H1 (cell line): ENCODE measurements at regions not wholly inside any gene's neighbourhood (a gene's known extent, or its start where the extent isn't known, plus 50 kb on each side); places are given as distances from the start of the nearest gene placed in this dataset.

Experiments used
- CTCF ChIA-PET: fragments of 300-600 bp; sonication (Branson Sonifier 250); formaldehyde crosslinking; loops from one replicate; lab custom pipeline; 2021; ENCODE audit not compliant: partially characterized antibody; lab: Charles Lee
- POLR2A ChIA-PET: fragments of 300-600 bp; sonication (Branson Sonifier 250); formaldehyde crosslinking; loops from one replicate; lab custom pipeline; 2021; ENCODE audit warnings: inconsistent platforms; ENCODE audit not compliant: partially characterized antibody; lab: Charles Lee
- DNase-seq, 2 experiments: peaks; one replicate each; pipeline versions ENCODE4 v3.0.0 to v3.0.0-alpha.2; 2010 to 2022; ENCODE audit warnings: low spot score in 2 of 2, low read depth in 1 of 2, mixed read lengths in 1 of 2
- FAIRE-seq: peaks from 2 replicates; lab custom pipeline; 2011; peaks lifted over from hg19 to GRCh38; lab: Jason Lieb, UNC
- H2AFZ ChIP-seq: 2 replicates; pipeline ENCODE4 v1.8.1; 2012; ENCODE audit warnings: low read length, inconsistent platforms
- H2AK5ac ChIP-seq: 2 replicates; pipeline ENCODE4 v1.6.1; 2013; ENCODE audit warnings: low read depth, low read length
- H2BK120ac ChIP-seq: replicated peaks from 2 replicates; pipeline ENCODE3; 2013; ENCODE audit warnings: low read depth, low read length, inconsistent platforms
- H2BK12ac ChIP-seq: 2 replicates; pipeline ENCODE4 v1.6.1; 2013; ENCODE audit warnings: low read depth, low read length
- H2BK15ac ChIP-seq: 2 replicates; pipeline ENCODE4 v1.6.1; 2013; ENCODE audit warnings: low read length
- H2BK20ac ChIP-seq: 2 replicates; pipeline ENCODE4 v1.6.1; 2013; ENCODE audit warnings: low read length
- H2BK5ac ChIP-seq: 2 replicates; pipeline ENCODE4 v1.6.1; 2013; ENCODE audit warnings: low read depth, low read length
- H3K14ac ChIP-seq: 2 replicates; pipeline ENCODE4 v1.6.1; 2013; ENCODE audit warnings: inconsistent platforms; ENCODE audit not compliant: insufficient read length
- H3K18ac ChIP-seq: 2 replicates; pipeline ENCODE4 v1.6.1; 2013; ENCODE audit warnings: low read length; ENCODE audit errors: extremely low read depth
- H3K23ac ChIP-seq: 2 replicates; pipeline ENCODE4 v1.6.1; 2013; ENCODE audit warnings: inconsistent platforms; ENCODE audit not compliant: insufficient read length
- H3K23me2 ChIP-seq: 2 replicates; pipeline ENCODE4 v1.6.1; 2013; ENCODE audit warnings: low read depth, low read length
- H3K27ac ChIP-seq: 2 replicates; pipeline ENCODE4 v1.6.1; 2011; ENCODE audit warnings: low read depth, low read length, inconsistent platforms
- H3K27me3 ChIP-seq, 4 experiments: replicated peaks in 1 of 4; 1 replicate in 1 of 4; 2 replicates in 3 of 4; pipeline versions ENCODE4 v1.6.1 to v1.8.1; 2011 to 2013; ENCODE audit warnings: low read length in 3 of 4, mild to moderate bottlenecking in 3 of 4, inconsistent platforms in 2 of 4, mixed read lengths in 2 of 4, moderate library complexity in 1 of 4; ENCODE audit not compliant: control insufficient read depth in 3 of 4, insufficient read depth in 3 of 4; ENCODE audit errors: extremely low read depth in 1 of 4
- H3K36me3 ChIP-seq, 4 experiments: 2 replicates each; pipeline versions ENCODE4 v1.6.1 to v1.8.1; 2011 to 2013; ENCODE audit warnings: mild to moderate bottlenecking in 4 of 4, low read length in 3 of 4, moderate library complexity in 2 of 4, control low read depth in 1 of 4, inconsistent platforms in 1 of 4; ENCODE audit not compliant: insufficient read depth in 4 of 4, control insufficient read depth in 2 of 4
- H3K4ac ChIP-seq: replicated peaks from 2 replicates; pipeline ENCODE3; 2013; ENCODE audit warnings: low read length, low read depth, mixed read lengths, inconsistent platforms; ENCODE audit not compliant: insufficient read length
- H3K4me1 ChIP-seq, 4 experiments: replicated peaks in 1 of 4; 1 replicate in 1 of 4; 2 replicates in 3 of 4; pipeline versions ENCODE4 v1.6.1 to v1.8.1; 2011 to 2013; ENCODE audit warnings: low read length in 3 of 4, inconsistent platforms in 2 of 4, mixed read lengths in 1 of 4; ENCODE audit not compliant: insufficient read depth in 4 of 4, control insufficient read depth in 3 of 4
- H3K4me2 ChIP-seq, 2 experiments: 2 replicates each; pipeline versions ENCODE4 v1.6.1 to v1.8.1; 2011 to 2013; ENCODE audit warnings: low read depth in 2 of 2, low read length in 2 of 2, control low read depth in 1 of 2, inconsistent platforms in 1 of 2, mild to moderate bottlenecking in 1 of 2; ENCODE audit not compliant: insufficient read depth in 1 of 2
- H3K4me3 ChIP-seq, 4 experiments: fragments of 200-600, 300-600 bp in 1 of 4; sonication (generic), shearing (Covaris generic), sonication (Bioruptor Twin) in 1 of 4; 2 replicates each; pipeline versions ENCODE4 v1.5.1 to v1.8.1; 2011 to 2016; ENCODE audit warnings: low read length in 4 of 4, low read depth in 3 of 4, control low read depth in 2 of 4, inconsistent platforms in 2 of 4, mild to moderate bottlenecking in 2 of 4, mixed read lengths in 1 of 4, moderate library complexity in 1 of 4; ENCODE audit not compliant: insufficient read depth in 2 of 4; ENCODE audit errors: extremely low read depth in 1 of 4
- H3K56ac ChIP-seq: replicated peaks from 2 replicates; pipeline ENCODE3; 2013; ENCODE audit warnings: low read depth, mild to moderate bottlenecking, mixed read lengths, low read length, inconsistent platforms; ENCODE audit not compliant: insufficient read length
- H3K79me1 ChIP-seq: 2 replicates; pipeline ENCODE4 v1.6.1; 2013; ENCODE audit warnings: low read depth, low read length, control low read depth
- H3K79me2 ChIP-seq, 2 experiments: 2 replicates each; pipeline versions ENCODE4 v1.6.1 to v1.8.1; 2012 to 2013; ENCODE audit warnings: low read length in 2 of 2, mild to moderate bottlenecking in 2 of 2, inconsistent platforms in 1 of 2; ENCODE audit not compliant: insufficient read depth in 2 of 2, control insufficient read depth in 1 of 2
- H3K9ac ChIP-seq, 4 experiments: replicated peaks in 1 of 4; 1 replicate in 1 of 4; 2 replicates in 3 of 4; pipeline versions ENCODE4 v1.6.1 to v1.8.1; 2011 to 2013; ENCODE audit warnings: low read depth in 3 of 4, low read length in 3 of 4, control low read depth in 2 of 4, mild to moderate bottlenecking in 2 of 4, moderate library complexity in 2 of 4, inconsistent platforms in 1 of 4; ENCODE audit errors: extremely low read depth in 1 of 4
- H3K9me3 ChIP-seq, 2 experiments: 2 replicates each; pipeline versions ENCODE4 v1.6.1 to v1.8.1; 2012 to 2013; ENCODE audit warnings: mild to moderate bottlenecking in 2 of 2, moderate library complexity in 2 of 2, control low read depth in 1 of 2, inconsistent platforms in 1 of 2, low read depth in 1 of 2, low read length in 1 of 2, mixed read lengths in 1 of 2; ENCODE audit not compliant: insufficient read depth in 2 of 2
- H4K20me1 ChIP-seq, 2 experiments: replicated peaks in 1 of 2; 2 replicates each; pipeline versions ENCODE3 to v1.8.1; 2011 to 2013; ENCODE audit warnings: inconsistent platforms in 2 of 2, low read length in 2 of 2, mild to moderate bottlenecking in 1 of 2; ENCODE audit not compliant: insufficient read depth in 2 of 2, control insufficient read depth in 1 of 2
- H4K5ac ChIP-seq: 2 replicates; pipeline ENCODE4 v1.6.1; 2013; ENCODE audit warnings: low read length, low read depth, mixed read lengths, inconsistent platforms; ENCODE audit not compliant: insufficient read length
- H4K8ac ChIP-seq: 2 replicates; pipeline ENCODE4 v1.8.0; 2013; ENCODE audit warnings: mild to moderate bottlenecking, moderate library complexity, low read length, inconsistent platforms; ENCODE audit not compliant: insufficient read depth; ENCODE audit errors: extremely low read depth
- H4K91ac ChIP-seq: replicated peaks from 2 replicates; pipeline ENCODE3; 2013; ENCODE audit warnings: low read length, mixed read lengths, inconsistent platforms; ENCODE audit not compliant: insufficient read length
- CHD2 ChIP-seq: IDR thresholded peaks from 2 replicates; pipeline ENCODE4 v1.6.1; 2012; ENCODE audit warnings: low read length, improper control_type of control experiment
- EZH2 ChIP-seq: fragments of 200-600 bp; sonication (generic); IDR thresholded peaks from 2 replicates; pipeline ENCODE4 v1.7.1; 2012; ENCODE audit warnings: low read depth, mild to moderate bottlenecking, moderate library complexity, low read length, inconsistent platforms; ENCODE audit not compliant: severe bottlenecking
- GABPA ChIP-seq: IDR thresholded peaks from 2 replicates; pipeline ENCODE4 v1.6.1; 2011; ENCODE audit warnings: mild to moderate bottlenecking, low read length, moderate library complexity, borderline replicate concordance; ENCODE audit not compliant: insufficient read depth
- HDAC6 ChIP-seq: IDR thresholded peaks from one replicate; pipeline ENCODE4 v1.7.1; 2012; ENCODE audit warnings: low read depth, mild to moderate bottlenecking, inconsistent platforms, low read length, moderate library complexity
- JUND ChIP-seq: IDR thresholded peaks from 2 replicates; pipeline ENCODE4 v1.6.1; 2011; ENCODE audit warnings: mild to moderate bottlenecking, improper control_type of control experiment, low read length
- NRF1 ChIP-seq: IDR thresholded peaks from 2 replicates; pipeline ENCODE4 v1.6.1; 2011; ENCODE audit warnings: mild to moderate bottlenecking, low read depth, low read length, improper control_type of control experiment
- POU5F1 ChIP-seq: IDR thresholded peaks from 2 replicates; pipeline ENCODE4 v1.6.1; 2011; ENCODE audit warnings: low read depth, mild to moderate bottlenecking, low read length, moderate library complexity
- RBBP5 ChIP-seq: IDR thresholded peaks from 2 replicates; pipeline ENCODE4 v1.7.1; 2012; ENCODE audit warnings: low read depth, mild to moderate bottlenecking, inconsistent platforms, low read length, moderate library complexity, borderline replicate concordance
- SIX5 ChIP-seq: IDR thresholded peaks from 2 replicates; pipeline ENCODE4 v1.6.1; 2011; ENCODE audit warnings: mild to moderate bottlenecking, low read depth, low read length
- SP1 ChIP-seq: IDR thresholded peaks from 2 replicates; pipeline ENCODE4 v1.6.1; 2011; ENCODE audit warnings: low read depth, low read length
- TAF7 ChIP-seq: optimal IDR thresholded peaks from 2 replicates; pipeline ENCODE3; 2011; ENCODE audit warnings: low read depth, mild to moderate bottlenecking, inconsistent platforms, low read length, moderate library complexity, borderline replicate concordance
- WGBS, 2 experiments: shearing (Covaris generic) in 1 of 2; methylation state at CpG; one replicate each; pipeline versions ENCODE4 v1.1.6 to v1.1.7; 2013 to 2015; ENCODE audit warnings: low lambda C conversion rate in 2 of 2, mixed read lengths in 2 of 2, inconsistent platforms in 1 of 2, low coverage in 1 of 2, missing lambda C conversion rate in 1 of 2; ENCODE audit not compliant: insufficient replicate concordance in 2 of 2, insufficient coverage in 1 of 2, insufficient read length in 1 of 2; ENCODE audit errors: extremely low coverage in 1 of 2, missing lambda C conversion rate in 1 of 2; 5-methylcytosine and 5-hydroxymethylcytosine counted together
- TF ChIP-seq, protein P1 (sequence below): IDR thresholded peaks from 2 replicates; pipeline ENCODE4 v1.6.1; 2012; ENCODE audit warnings: low read length, inconsistent platforms
- TF ChIP-seq, protein P2 (sequence below): IDR thresholded peaks from 2 replicates; pipeline ENCODE4 v1.6.1; 2012; ENCODE audit warnings: inconsistent platforms

DNA sequence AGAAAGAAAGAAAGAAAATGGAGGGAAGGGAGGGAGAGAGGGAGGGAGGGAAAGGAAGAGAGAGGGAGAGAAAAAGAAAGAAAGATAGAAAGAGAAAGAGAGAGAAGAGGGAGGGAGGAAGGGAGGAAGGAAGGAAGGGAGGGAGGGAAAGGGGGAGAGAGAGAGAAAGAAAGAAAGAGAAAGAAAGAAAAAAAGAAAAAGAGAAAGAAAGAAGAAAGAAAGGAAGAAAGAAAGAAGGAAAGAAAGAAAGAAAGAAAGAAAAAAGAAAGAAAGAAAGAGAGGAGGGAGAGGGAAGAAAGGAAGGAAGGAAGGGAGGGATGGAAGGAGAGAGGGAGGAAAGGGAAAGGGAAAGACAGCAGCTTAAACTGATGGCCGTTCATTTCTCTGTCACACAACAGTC is 457.5 kb downstream of the PDZRN4 start:
- Histone ChIP-seq H3K4me3 (no peak overlapping the region), H3K27ac (no peak overlapping the region), H4K8ac (no peak overlapping the region), H3K36me3 (no peaks in the 10 kb centered on the region), H3K9me3 (peaks cover 0 to 4% of the 10 kb centered on the region in 2 experiments; a peak in 1 of 4 replicates), H4K91ac (no peak overlapping the region), H3K79me1 (no peaks in the 10 kb centered on the region), H3K9ac (no peak overlapping the region), H3K4ac (no peak overlapping the region), H3K4me1 (no peaks in the 10 kb centered on the region), H3K56ac (no peak overlapping the region), H2BK120ac (no peak overlapping the region), H3K27me3 (peaks cover 0 to 1% (median 0%) of the 10 kb centered on the region in 4 experiments; a peak in 1 of 7 replicates), H2BK5ac (no peak overlapping the region), H4K20me1 (no peaks in the 10 kb centered on the region), H2BK15ac (no peak overlapping the region), H3K4me2 (no peak overlapping the region), H3K23me2 (no peaks in the 10 kb centered on the region), H2AFZ (no peak overlapping the region), H4K5ac (no peak overlapping the region), H3K23ac (no peak overlapping the region), H2BK20ac (no peak overlapping the region), H3K79me2 (no peaks in the 10 kb centered on the region), H3K18ac (no peak overlapping the region), H2BK12ac (no peak overlapping the region), H2AK5ac (no peak overlapping the region), H3K14ac (no peak overlapping the region)
- DNase-seq = no peak
- ChIA-PET CTCF (no interaction called here), POLR2A (no interaction called here)
- 100% methylated on average over 1 of the region's 1 CpG; no CpG with 5 or more reads in 1 of the 2 experiments for WGBS, 2 experiments
- no peak for FAIRE-seq
- TF ChIP-seq SP1 (no peak), NRF1 (no peak), SIX5 (no peak), EZH2 (no peak), JUND (no peak), HDAC6 (no peak), CHD2 (no peak), POU5F1 (no peak), TAF7 (no peak), RBBP5 (no peak), GABPA (no peak)
- TF ChIP-seq, protein P1, sequence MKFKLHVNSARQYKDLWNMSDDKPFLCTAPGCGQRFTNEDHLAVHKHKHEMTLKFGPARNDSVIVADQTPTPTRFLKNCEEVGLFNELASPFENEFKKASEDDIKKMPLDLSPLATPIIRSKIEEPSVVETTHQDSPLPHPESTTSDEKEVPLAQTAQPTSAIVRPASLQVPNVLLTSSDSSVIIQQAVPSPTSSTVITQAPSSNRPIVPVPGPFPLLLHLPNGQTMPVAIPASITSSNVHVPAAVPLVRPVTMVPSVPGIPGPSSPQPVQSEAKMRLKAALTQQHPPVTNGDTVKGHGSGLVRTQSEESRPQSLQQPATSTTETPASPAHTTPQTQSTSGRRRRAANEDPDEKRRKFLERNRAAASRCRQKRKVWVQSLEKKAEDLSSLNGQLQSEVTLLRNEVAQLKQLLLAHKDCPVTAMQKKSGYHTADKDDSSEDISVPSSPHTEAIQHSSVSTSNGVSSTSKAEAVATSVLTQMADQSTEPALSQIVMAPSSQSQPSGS = no peak
- TF ChIP-seq, protein P2, sequence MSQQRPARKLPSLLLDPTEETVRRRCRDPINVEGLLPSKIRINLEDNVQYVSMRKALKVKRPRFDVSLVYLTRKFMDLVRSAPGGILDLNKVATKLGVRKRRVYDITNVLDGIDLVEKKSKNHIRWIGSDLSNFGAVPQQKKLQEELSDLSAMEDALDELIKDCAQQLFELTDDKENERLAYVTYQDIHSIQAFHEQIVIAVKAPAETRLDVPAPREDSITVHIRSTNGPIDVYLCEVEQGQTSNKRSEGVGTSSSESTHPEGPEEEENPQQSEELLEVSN = no peak
